CD14-positive monocyte (primary cell): ENCODE measurements at regions not wholly inside any gene's neighbourhood (a gene's known extent, or its start where the extent isn't known, plus 50 kb on each side); places are given as distances from the start of the nearest gene placed in this dataset.

ENCODE experiments used
- DNase-seq, 3 donors: peaks; one replicate each; pipeline ENCODE4 v3.0.0-alpha.2; 2011 to 2022
- H2AFZ ChIP-seq: 2 replicates; pipeline ENCODE4 v1.6.0; 2012; ENCODE audit warnings: mild to moderate bottlenecking, low read depth, low read length, inconsistent platforms; ENCODE audit not compliant: insufficient read depth, poor library complexity, severe bottlenecking
- H3K27ac ChIP-seq, 2 donors: 1 replicate in 1 of 2; 2 replicates in 1 of 2; pipeline ENCODE4 v1.5.1; 2012 to 2013; ENCODE audit warnings: low read length in 2 of 2, control low read depth in 1 of 2, inconsistent platforms in 1 of 2, low read depth in 1 of 2, mild to moderate bottlenecking in 1 of 2
- H3K27me3 ChIP-seq, 2 donors: one replicate each; pipeline versions ENCODE4 v1.6.0 to v1.6.1; 2011 to 2013; ENCODE audit warnings: low read length in 2 of 2; ENCODE audit not compliant: control insufficient read depth in 2 of 2, insufficient read depth in 2 of 2
- H3K36me3 ChIP-seq, 2 donors: replicated peaks in 1 of 2; 1 replicate in 1 of 2; 2 replicates in 1 of 2; pipeline versions ENCODE4 v1.5.1 to v1.6.1; 2012 to 2013; ENCODE audit warnings: low read length in 2 of 2, control low read depth in 1 of 2, inconsistent platforms in 1 of 2, mild to moderate bottlenecking in 1 of 2; ENCODE audit not compliant: insufficient read depth in 2 of 2, control insufficient read depth in 1 of 2
- H3K4me1 ChIP-seq, 2 donors: 1 replicate in 1 of 2; 2 replicates in 1 of 2; pipeline versions ENCODE4 v1.5.1 to v1.6.1; 2012 to 2013; ENCODE audit warnings: low read length in 2 of 2, control low read depth in 1 of 2, inconsistent platforms in 1 of 2, mild to moderate bottlenecking in 1 of 2, moderate library complexity in 1 of 2; ENCODE audit not compliant: insufficient read depth in 2 of 2, control insufficient read depth in 1 of 2
- H3K4me2 ChIP-seq: replicated peaks from 2 replicates; pipeline ENCODE3; 2012; ENCODE audit warnings: low read length, moderate library complexity, mild to moderate bottlenecking; ENCODE audit not compliant: poor library complexity, severe bottlenecking; ENCODE audit errors: extremely low read depth
- H3K4me3 ChIP-seq, 3 experiments: fragments of 200-600 bp in 1 of 3; sonication (generic) in 1 of 3; replicated peaks in 1 of 3; 1 replicate in 2 of 3; 2 replicates in 1 of 3; pipeline ENCODE4 v1.5.1; 2011 to 2013; ENCODE audit warnings: low read length in 3 of 3, mild to moderate bottlenecking in 3 of 3, control low read depth in 2 of 3, low read depth in 2 of 3, inconsistent platforms in 1 of 3, moderate library complexity in 1 of 3
- H3K79me2 ChIP-seq: 2 replicates; pipeline ENCODE4 v1.6.0; 2012; ENCODE audit warnings: mild to moderate bottlenecking, control low read depth, inconsistent platforms, low read length, moderate library complexity; ENCODE audit not compliant: insufficient read depth
- H3K9ac ChIP-seq: 2 replicates; pipeline ENCODE4 v1.6.0; 2017; ENCODE audit warnings: low read length, mild to moderate bottlenecking; ENCODE audit not compliant: insufficient read depth, poor library complexity, severe bottlenecking
- H3K9me3 ChIP-seq, 2 donors: replicated peaks in 1 of 2; 1 replicate in 1 of 2; 2 replicates in 1 of 2; pipeline versions ENCODE4 v1.5.1 to v1.6.1; 2012 to 2013; ENCODE audit warnings: low read length in 2 of 2, control low read depth in 1 of 2; ENCODE audit not compliant: control insufficient read depth in 1 of 2, insufficient read depth in 1 of 2
- H4K20me1 ChIP-seq: 2 replicates; pipeline ENCODE4 v1.6.0; 2012; ENCODE audit warnings: mild to moderate bottlenecking, low read length, control low read depth, moderate library complexity; ENCODE audit not compliant: insufficient read depth
- H3K27ac Mint-ChIP-seq, 7 donors: one replicate each; pipeline ENCODE4 v1.8.0; 2020; ENCODE audit warnings: mild to moderate bottlenecking in 7 of 7, mixed read lengths in 7 of 7, moderate library complexity in 6 of 7, inconsistent platforms in 2 of 7
- H3K27me3 Mint-ChIP-seq, 3 donors: one replicate each; pipeline ENCODE4 v1.8.0; 2021 to 2022; ENCODE audit warnings: low read depth in 3 of 3, mild to moderate bottlenecking in 3 of 3, mixed read lengths in 3 of 3, moderate library complexity in 3 of 3, inconsistent platforms in 1 of 3
- H3K36me3 Mint-ChIP-seq, 2 donors: one replicate each; pipeline ENCODE4 v1.8.0; 2020; ENCODE audit warnings: mixed read lengths in 2 of 2, inconsistent platforms in 1 of 2, mild to moderate bottlenecking in 1 of 2
- H3K4me1 Mint-ChIP-seq: one replicate; pipeline ENCODE4 v1.8.0; 2020; ENCODE audit warnings: mild to moderate bottlenecking, mixed read lengths
- H3K4me3 Mint-ChIP-seq, 2 donors: one replicate each; pipeline ENCODE4 v1.8.0; 2020; ENCODE audit warnings: mild to moderate bottlenecking in 2 of 2, mixed read lengths in 2 of 2, moderate library complexity in 1 of 2
- H3K9me3 Mint-ChIP-seq, 7 donors: one replicate each; pipeline ENCODE4 v1.8.0; 2020 to 2022; ENCODE audit warnings: mixed read lengths in 7 of 7, mild to moderate bottlenecking in 6 of 7, moderate library complexity in 6 of 7, inconsistent platforms in 2 of 7
- WGBS: methylation state at CpG from one replicate; pipeline ENCODE4 v1.1.5; 2013; ENCODE audit warnings: missing lambda C conversion rate; ENCODE audit not compliant: insufficient coverage; 5-methylcytosine and 5-hydroxymethylcytosine counted together
- intact Hi-C, 2 donors: fragments of 100-400 bp; cut with micrococcal nuclease; formaldehyde crosslinking; loops; one replicate each; pipeline versions ENCODE4 v1.15.0 to v1.15.1; 2023
- TF ChIP-seq, protein P1 (sequence below): fragments of 200-600 bp; IDR thresholded peaks from one replicate; pipeline ENCODE4 v1.8.0; 2022; ENCODE audit warnings: antibody characterized with exemption, mild to moderate bottlenecking

DNA sequence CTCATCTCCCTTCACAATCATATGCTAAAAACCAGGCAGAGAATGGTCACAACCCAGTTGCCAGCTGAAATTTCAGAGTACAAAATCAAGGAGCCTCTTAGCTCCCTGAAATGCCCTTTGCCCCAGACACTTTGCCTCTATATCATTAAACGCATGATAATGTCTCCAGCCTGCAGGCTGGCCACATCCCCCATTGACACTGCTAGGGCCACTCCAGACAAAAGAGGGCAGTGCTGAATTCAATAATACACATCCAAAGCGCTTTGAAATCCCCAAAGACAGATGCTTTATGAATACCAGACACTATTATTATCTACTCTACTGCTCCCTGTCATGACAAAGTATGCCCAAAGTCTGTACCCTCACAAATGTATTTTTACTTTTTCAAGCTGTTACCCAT is 348.3 kb upstream of the POU3F2 start:
- no peaks in the 10 kb centered on the region for H3K79me2 ChIP-seq
- no peak for DNase-seq
- H3K27me3 ChIP-seq, result no peaks in the 10 kb centered on the region
- no peak overlapping the region for H3K4me3 ChIP-seq
- H3K9me3 ChIP-seq, result no peaks in the 10 kb centered on the region
- no peak overlapping the region for H3K4me2 ChIP-seq
- no peaks in the 10 kb centered on the region for H3K36me3 Mint-ChIP-seq
- no peaks in the 10 kb centered on the region for H3K9me3 Mint-ChIP-seq
- H3K36me3 ChIP-seq, result no peaks in the 10 kb centered on the region
- H3K4me3 Mint-ChIP-seq, result no peak overlapping the region
- no peak overlapping the region for H2AFZ ChIP-seq
- H3K27ac ChIP-seq, result no peak overlapping the region
- H3K9ac ChIP-seq, result no peak overlapping the region
- intact Hi-C loops, result no loop called here
- TF ChIP-seq, protein P1, sequence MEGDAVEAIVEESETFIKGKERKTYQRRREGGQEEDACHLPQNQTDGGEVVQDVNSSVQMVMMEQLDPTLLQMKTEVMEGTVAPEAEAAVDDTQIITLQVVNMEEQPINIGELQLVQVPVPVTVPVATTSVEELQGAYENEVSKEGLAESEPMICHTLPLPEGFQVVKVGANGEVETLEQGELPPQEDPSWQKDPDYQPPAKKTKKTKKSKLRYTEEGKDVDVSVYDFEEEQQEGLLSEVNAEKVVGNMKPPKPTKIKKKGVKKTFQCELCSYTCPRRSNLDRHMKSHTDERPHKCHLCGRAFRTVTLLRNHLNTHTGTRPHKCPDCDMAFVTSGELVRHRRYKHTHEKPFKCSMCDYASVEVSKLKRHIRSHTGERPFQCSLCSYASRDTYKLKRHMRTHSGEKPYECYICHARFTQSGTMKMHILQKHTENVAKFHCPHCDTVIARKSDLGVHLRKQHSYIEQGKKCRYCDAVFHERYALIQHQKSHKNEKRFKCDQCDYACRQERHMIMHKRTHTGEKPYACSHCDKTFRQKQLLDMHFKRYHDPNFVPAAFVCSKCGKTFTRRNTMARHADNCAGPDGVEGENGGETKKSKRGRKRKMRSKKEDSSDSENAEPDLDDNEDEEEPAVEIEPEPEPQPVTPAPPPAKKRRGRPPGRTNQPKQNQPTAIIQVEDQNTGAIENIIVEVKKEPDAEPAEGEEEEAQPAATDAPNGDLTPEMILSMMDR, result no peak
- H3K27ac Mint-ChIP-seq, result no peak overlapping the region
- H4K20me1 ChIP-seq, result no peaks in the 10 kb centered on the region
- no peaks in the 10 kb centered on the region for H3K4me1 ChIP-seq
- no peaks in the 10 kb centered on the region for H3K27me3 Mint-ChIP-seq
- WGBS, result 72% methylated on average over 2 of the region's 2 CpGs
- H3K4me1 Mint-ChIP-seq, result no peaks in the 10 kb centered on the region

- Histone ChIP-seq H3K4me1 (no peaks in the 10 kb centered on the region), H3K4me2 (no peak overlapping the region), H3K27ac (no peak overlapping the region), H3K9ac (no peak overlapping the region), H3K79me2 (no peaks in the 10 kb centered on the region), H3K27me3 (no peaks in the 10 kb centered on the region), H3K9me3 (no peaks in the 10 kb centered on the region), H2AFZ (no peak overlapping the region), H4K20me1 (no peaks in the 10 kb centered on the region), H3K36me3 (no peaks in the 10 kb centered on the region), H3K4me3 (no peak overlapping the region)
- Mint-ChIP-seq H3K4me3 (no peak overlapping the region), H3K27ac (no peak overlapping the region), H3K9me3 (no peaks in the 10 kb centered on the region), H3K4me1 (no peaks in the 10 kb centered on the region), H3K36me3 (no peaks in the 10 kb centered on the region), H3K27me3 (no peaks in the 10 kb centered on the region)
- DNase-seq, result no peak
- intact Hi-C loops, result no loop called here
- WGBS, result no CpG with 5 or more reads among the region's 1 CpG
- TF ChIP-seq, protein P1, result no peak
Observed at GRCh38 chr6:98487612-98488011, 346.8 kb upstream of the POU3F2 start.
